ENCODE measurements at regions not wholly inside any gene's neighbourhood (a gene's known extent, or its start where the extent isn't known, plus 50 kb on each side); places are given as distances from the start of the nearest gene placed in this dataset.

DNA sequence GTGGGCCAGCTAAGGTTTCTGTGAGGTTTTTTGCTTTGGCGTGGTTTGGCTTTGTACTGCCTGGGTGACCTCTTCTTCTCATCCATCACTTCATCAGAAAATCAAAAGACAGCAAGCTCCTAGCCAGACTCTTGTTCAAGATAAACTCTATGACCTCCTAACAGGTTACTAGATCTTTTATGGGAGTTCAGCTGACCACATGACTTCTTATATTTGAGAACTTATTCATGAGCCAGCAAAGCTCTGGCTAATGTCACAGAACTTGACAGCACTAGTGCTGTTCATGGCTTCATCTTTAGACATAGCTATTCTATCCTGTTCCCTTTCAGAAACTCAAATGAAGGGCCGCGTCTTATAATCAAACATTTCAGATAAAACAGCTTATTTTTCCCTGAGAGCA lies 527.1 kb upstream of the GOLIM4 start:
- Histone ChIP-seq H3K36me3 (ENCODE audit: control insufficient read depth, insufficient read depth, low read length) (no peaks in the 10 kb centered on the region), H3K4me3 (ENCODE audit: low read depth, low read length) (no peak overlapping the region), H3K27me3 (ENCODE audit: control insufficient read depth, insufficient read depth, low read length) (no peaks in the 10 kb centered on the region)
- CTCF ChIA-PET: no interaction called here
- DNase-seq (ENCODE audit: low read depth): no peak
- POLR2A ChIA-PET: no interaction called here
- TF ChIP-seq CTCF (IDR thresholded peaks at IDR 0.05; ENCODE audit: insufficient read depth, low read depth, low read length): no peak

DNA sequence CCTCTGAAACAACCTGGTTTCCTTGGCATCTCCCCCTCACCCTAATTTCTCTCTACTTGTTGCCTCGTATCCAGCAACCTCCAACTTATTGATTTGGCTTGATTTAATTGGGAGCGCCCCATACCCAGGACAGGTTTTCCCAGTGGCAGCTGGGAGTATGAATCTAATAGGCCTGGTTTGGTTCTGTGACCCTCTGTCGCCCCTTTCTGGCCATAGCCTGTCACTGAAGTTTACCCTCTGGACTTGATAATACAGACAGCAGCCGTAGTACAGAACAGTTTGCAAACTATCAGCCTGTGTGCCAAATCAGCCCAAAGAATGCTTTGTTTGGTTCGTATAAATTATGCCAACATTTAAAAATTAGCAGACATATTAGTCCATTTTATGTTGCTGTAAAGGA lies 525.1 kb upstream of the GOLIM4 start:
- ChIA-PET POLR2A (no interaction called here), CTCF (interaction anchor here (0.6 to 1.5 kb wide), 3 partner anchors 16 to 319 kb away, joined by 4 to 5 read pairs (median 4); no protein-coding TSS in a partner anchor)
- TF ChIP-seq CTCF (IDR thresholded peaks at IDR 0.05; ENCODE audit: insufficient read depth, low read depth, low read length): peak; percentile 35
- Histone ChIP-seq H3K27me3 (ENCODE audit: control insufficient read depth, insufficient read depth, low read length) (no peaks in the 10 kb centered on the region), H3K4me3 (ENCODE audit: low read depth, low read length) (no peak overlapping the region), H3K36me3 (ENCODE audit: control insufficient read depth, insufficient read depth, low read length) (no peaks in the 10 kb centered on the region)
- DNase-seq (ENCODE audit: low read depth): no peak

DNA sequence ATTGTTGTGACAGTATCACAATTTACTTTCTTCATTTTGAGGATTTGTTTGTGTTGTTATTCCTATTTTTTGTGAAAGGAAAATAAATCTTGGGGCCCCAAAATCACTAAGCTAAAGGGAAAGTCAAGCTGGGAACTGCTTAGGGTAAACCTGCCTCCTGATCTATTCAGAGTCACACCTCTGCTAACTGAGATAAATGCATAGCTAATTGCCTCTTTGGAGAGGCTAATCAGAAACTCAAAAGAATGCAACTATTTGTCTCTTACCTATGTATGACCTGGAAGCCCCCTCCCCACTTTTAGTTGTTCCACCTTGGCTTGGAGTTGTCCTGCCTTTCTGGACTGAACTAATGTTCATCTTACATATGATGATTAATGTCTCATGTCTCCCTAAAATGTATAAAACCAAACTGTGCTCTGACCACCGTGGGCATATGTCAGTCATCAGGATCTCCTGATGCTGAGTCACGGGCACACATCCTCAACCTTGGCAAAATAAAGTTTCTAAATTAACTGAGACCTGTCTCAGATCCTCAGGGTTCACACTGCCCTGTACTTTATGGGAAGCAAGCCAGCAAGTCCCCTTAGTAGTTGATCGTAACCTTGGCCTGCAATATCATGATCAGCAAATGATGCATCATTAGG lies 523.2 kb upstream of the GOLIM4 start:
- H3K36me3 ChIP-seq (ENCODE audit: control insufficient read depth, insufficient read depth, low read length): no peaks in the 10 kb centered on the region
- POLR2A ChIA-PET: no interaction called here
- CTCF ChIA-PET: interaction anchor here (1.3 kb wide), 1 partner anchor 229 kb away, joined by 3 read pairs; no protein-coding TSS in a partner anchor

GRCh38 chr3:168617658-168618057 lies 521.9 kb upstream of the GOLIM4 start:
- Histone ChIP-seq H3K27me3 (ENCODE audit: control insufficient read depth, insufficient read depth, low read length) (no peaks in the 10 kb centered on the region), H3K36me3 (ENCODE audit: control insufficient read depth, insufficient read depth, low read length) (no peaks in the 10 kb centered on the region), H3K4me3 (ENCODE audit: low read depth, low read length) (no peak overlapping the region)
- TF ChIP-seq CTCF (IDR thresholded peaks at IDR 0.05; ENCODE audit: insufficient read depth, low read depth, low read length): no peak
- ChIA-PET POLR2A (no interaction called here), CTCF (no interaction called here)
- no peak for DNase-seq (ENCODE audit: low read depth)

More for the DNA sequence above, 523.2 kb upstream of the GOLIM4 start:
- H3K4me3 ChIP-seq (ENCODE audit: low read depth, low read length): no peak overlapping the region
- TF ChIP-seq CTCF (IDR thresholded peaks at IDR 0.05; ENCODE audit: insufficient read depth, low read depth, low read length): no peak
- no peaks in the 10 kb centered on the region for H3K27me3 ChIP-seq (ENCODE audit: control insufficient read depth, insufficient read depth, low read length)
- DNase-seq (ENCODE audit: low read depth): no peak

DNA sequence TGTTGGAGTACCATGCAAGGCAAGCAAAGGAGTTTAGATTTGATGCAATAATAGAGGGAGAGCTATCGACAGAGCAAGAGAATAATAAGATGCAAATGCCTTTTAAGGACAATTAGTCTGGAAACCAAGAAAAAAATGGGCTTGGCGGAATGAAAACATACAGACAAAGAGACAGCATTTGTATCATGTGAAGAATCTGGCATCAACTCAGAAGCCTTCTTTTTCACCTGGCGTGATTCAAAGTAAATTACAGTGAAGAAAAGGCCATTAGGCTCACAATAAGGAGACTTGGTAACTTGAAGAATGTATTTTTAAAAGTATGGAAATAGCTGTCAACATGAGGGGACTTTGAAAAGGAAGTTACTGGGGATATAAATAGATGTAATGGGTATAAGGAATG lies 521.2 kb upstream of the GOLIM4 start:
- H3K4me3 ChIP-seq (ENCODE audit: low read depth, low read length): no peak overlapping the region
- ChIA-PET POLR2A (no interaction called here), CTCF (no interaction called here)

More for the DNA sequence above, 521.2 kb upstream of the GOLIM4 start:
- TF ChIP-seq CTCF (IDR thresholded peaks at IDR 0.05; ENCODE audit: insufficient read depth, low read depth, low read length): no peak
- no peaks in the 10 kb centered on the region for H3K36me3 ChIP-seq (ENCODE audit: control insufficient read depth, insufficient read depth, low read length)
- H3K27me3 ChIP-seq (ENCODE audit: control insufficient read depth, insufficient read depth, low read length): no peaks in the 10 kb centered on the region
- no peak for DNase-seq (ENCODE audit: low read depth)

Measured in BJ (cell line).